ENCODE measurements at regions not wholly inside any gene's neighbourhood (a gene's known extent, or its start where the extent isn't known, plus 50 kb on each side); places are given as distances from the start of the nearest gene placed in this dataset.

GRCh38 chr15:54859982-54860381 lies 336.8 kb downstream of the RSL24D1 start:
- TF ChIP-seq EHMT2 (IDR thresholded peaks at IDR 0.05; ENCODE audit: low read depth) (no peak), MAFK (IDR thresholded peaks at IDR 0.05; ENCODE audit: partially characterized antibody) (no peak), ZNF302 (CRISPR knock-in tag; IDR thresholded peaks at IDR 0.05) (no peak), HMGXB4 (CRISPR knock-in tag; IDR thresholded peaks at IDR 0.05; ENCODE audit: borderline replicate concordance) (no peak), CBX8 (IDR thresholded peaks at IDR 0.05) (no peak), REST (IDR thresholded peaks at IDR 0.05) (no peak), BHLHE40 (IDR thresholded peaks at IDR 0.05; ENCODE audit: low read depth, low read length) (no peak), HOXA7 (CRISPR knock-in tag; IDR thresholded peaks at IDR 0.05) (no peak), RNF2 (IDR thresholded peaks at IDR 0.05; ENCODE audit: borderline replicate concordance, low read depth) (no peak), CHD4 (IDR thresholded peaks at IDR 0.05; ENCODE audit: borderline replicate concordance) (no peak), ZC3H11A (IDR thresholded peaks at IDR 0.05) (no peak), HES2 (IDR thresholded peaks at IDR 0.05) (no peak), FOXS1 (CRISPR knock-in tag; IDR thresholded peaks at IDR 0.05) (no peak), KDM1A (IDR thresholded peaks at IDR 0.05; ENCODE audit: low read depth) (no peak), MAZ (IDR thresholded peaks at IDR 0.05; ENCODE audit: borderline replicate concordance, low read depth, low read length) (no peak), HDAC2 (IDR thresholded peaks at IDR 0.05) (no peak)
- no peak for FAIRE-seq
- DNase-seq (ENCODE audit: low read depth in 1 of 2, low spot score in 1 of 2), result no peak
- H3K27ac ChIP-seq, result no peak overlapping the region
- no peaks in the 10 kb centered on the region for H3K9me3 ChIP-seq
- H3K4me3 ChIP-seq, result no peak overlapping the region
- ATAC-seq, result no peak
- no peaks in the 10 kb centered on the region for H3K4me1 ChIP-seq
- no peak overlapping the region for H3K4me2 ChIP-seq
- ChIA-PET CTCF (no interaction called here), POLR2A (no interaction called here)

GRCh38 chr15:54854667-54855066 lies 342.1 kb downstream of the RSL24D1 start:
- FAIRE-seq (no peak), DNase-seq (ENCODE audit: low read depth in 1 of 2, low spot score in 1 of 2) (no peak), ATAC-seq (no peak)
- 67% methylated on average over 1 of the region's 1 CpG for WGBS (ENCODE audit: missing lambda C conversion rate)
- no peak overlapping the region for H3K27ac ChIP-seq
- no peaks in the 10 kb centered on the region for H3K9me3 ChIP-seq
- H3K4me2 ChIP-seq, result no peak overlapping the region
- POLR2A ChIA-PET, result no interaction called here
- CTCF ChIA-PET, result no interaction called here
- H3K4me1 ChIP-seq, result no peaks in the 10 kb centered on the region
- TF ChIP-seq HEYL (CRISPR knock-in tag; IDR thresholded peaks at IDR 0.05) (no peak), TP53 (CRISPR knock-in tag; IDR thresholded peaks at IDR 0.05) (no peak), CTCF (IDR thresholded peaks at IDR 0.05) (no peak), CEBPB (IDR thresholded peaks at IDR 0.05) (no peak), POLR2A (IDR thresholded peaks at IDR 0.05; ENCODE audit: low read length) (no peak), FOXS1 (CRISPR knock-in tag; IDR thresholded peaks at IDR 0.05) (no peak), EHF (CRISPR knock-in tag; IDR thresholded peaks at IDR 0.05) (no peak)
- no peak overlapping the region for H3K4me3 ChIP-seq

All from A549 (cell line).